Occipital lobe (tissue), 1 donor: ENCODE measurements at regions not wholly inside any gene's neighbourhood (a gene's known extent, or its start where the extent isn't known, plus 50 kb on each side); places are given as distances from the start of the nearest gene placed in this dataset.

Experiments used
- DNase-seq: peaks from one replicate; lab custom pipeline; 2025; lab: John Stamatoyannopoulos, UW

DNA sequence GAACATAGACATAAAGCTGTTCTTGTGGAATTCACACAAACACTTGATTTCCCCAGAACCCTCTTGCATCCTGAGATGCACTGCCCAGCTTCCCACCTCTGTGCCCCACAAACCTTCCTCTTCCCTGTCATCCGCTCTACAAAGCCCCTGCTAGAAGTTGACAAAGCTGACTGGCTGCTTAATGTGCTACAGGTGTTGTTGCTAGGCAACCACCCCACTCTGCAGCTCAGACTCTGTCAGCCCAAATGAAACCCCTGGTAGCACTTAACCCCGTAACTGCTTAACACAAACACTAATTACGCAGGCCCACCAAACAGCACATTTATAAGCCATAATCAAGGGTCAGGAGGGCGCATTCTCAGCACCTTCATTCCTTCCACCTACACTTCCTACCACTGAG, 172.0 kb upstream of the CADM1 start:
- DNase-seq, result no peak

DNA sequence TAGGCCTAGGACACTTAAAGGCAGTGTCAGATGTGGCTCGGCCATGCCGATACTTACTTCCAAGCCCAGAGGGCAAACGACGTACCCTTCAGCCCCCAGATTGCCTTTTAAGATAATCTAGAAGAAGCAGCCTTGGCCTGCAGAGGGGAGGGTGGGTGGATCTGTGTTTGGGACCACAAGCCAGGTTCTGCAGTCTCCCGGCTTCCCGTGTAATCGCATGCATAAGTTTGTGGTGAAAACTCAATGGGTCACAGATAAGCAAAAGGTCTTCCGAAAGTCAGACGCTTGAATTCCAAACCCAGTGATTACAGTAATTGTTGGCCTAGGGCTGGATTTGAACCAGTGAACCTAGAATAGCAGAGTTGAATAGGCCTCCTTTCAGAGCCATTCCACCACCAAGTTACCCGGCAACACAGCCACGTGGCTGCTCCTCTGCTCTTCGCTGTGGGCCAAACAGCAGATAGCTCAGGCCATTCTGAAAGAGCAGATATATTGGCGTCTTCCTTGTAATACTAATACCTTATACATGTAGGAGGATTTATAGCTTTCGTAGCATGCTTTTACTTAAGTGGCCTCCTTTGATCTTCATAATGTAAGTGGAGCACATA, 170.8 kb upstream of the CADM1 start:
- DNase-seq, result no peak

GRCh38 chr11:115674176-115674936, 170.1 kb upstream of the CADM1 start:
- DNase-seq, result no peak

GRCh38 chr11:115673720-115674119, 169.5 kb upstream of the CADM1 start:
- no peak for DNase-seq

DNA sequence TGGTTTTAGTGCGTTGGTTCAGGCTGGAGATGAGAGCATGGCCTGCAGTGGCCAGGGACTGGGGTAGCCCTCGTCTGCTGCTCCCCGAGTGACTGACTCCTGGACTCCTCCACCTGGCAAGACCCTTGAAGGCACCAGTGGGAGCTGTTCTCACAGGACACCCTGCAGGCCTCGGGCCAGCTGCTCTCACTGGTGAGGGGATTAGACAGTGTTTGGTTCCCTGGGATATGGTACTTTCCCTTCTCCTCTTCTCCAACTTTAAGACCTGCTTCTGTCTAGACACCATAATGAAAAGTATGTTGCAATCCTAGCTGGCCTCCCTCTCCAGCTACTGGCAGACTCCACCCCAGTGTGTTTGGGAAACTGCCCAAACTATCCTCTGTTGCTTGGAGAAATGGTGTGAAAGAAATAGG, 168.8 kb upstream of the CADM1 start:
- DNase-seq, result no peak

DNA sequence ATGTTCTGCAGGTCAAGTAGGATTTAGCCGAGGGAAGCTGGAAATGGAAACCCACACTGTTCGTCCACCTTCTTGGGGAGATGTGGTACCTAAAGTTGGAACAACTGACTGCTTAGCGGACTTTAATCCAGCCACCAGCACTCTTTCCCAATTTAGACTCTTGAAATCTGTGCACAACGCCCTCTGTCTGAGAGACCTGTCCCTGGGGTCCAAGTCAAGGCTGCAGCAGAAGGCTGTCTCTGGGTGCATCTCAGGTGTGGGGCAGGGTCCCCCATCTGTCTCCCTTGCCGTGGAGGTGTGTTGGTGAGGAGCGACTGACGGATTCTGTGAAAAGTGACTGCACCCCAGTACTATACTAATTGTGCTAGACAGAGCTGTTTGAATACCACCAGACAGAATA, 168.2 kb upstream of the CADM1 start:
- DNase-seq, result no peak

GRCh38 chr11:115670538-115671205, 166.5 kb upstream of the CADM1 start:
- DNase-seq, result no peak

DNA sequence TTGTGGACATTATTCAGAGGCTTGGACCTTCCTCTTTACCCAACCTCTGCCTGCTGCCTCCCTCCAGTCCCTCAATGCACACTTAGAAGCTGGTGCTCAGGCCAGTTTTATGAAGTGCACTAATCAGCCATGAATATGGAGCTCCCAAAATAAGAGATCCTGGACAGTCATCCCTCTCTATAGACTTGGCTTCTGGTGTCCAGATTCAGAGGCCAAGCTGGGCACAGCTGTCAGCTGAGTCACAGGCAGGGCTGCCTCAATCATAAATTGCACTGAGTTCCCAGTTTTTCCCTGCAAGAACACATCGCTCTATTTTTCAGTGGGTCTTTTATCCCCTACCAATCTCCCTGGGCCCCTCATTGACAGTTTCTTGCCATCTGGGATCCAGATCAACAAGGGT, 161.7 kb upstream of the CADM1 start:
- no peak for DNase-seq

DNA sequence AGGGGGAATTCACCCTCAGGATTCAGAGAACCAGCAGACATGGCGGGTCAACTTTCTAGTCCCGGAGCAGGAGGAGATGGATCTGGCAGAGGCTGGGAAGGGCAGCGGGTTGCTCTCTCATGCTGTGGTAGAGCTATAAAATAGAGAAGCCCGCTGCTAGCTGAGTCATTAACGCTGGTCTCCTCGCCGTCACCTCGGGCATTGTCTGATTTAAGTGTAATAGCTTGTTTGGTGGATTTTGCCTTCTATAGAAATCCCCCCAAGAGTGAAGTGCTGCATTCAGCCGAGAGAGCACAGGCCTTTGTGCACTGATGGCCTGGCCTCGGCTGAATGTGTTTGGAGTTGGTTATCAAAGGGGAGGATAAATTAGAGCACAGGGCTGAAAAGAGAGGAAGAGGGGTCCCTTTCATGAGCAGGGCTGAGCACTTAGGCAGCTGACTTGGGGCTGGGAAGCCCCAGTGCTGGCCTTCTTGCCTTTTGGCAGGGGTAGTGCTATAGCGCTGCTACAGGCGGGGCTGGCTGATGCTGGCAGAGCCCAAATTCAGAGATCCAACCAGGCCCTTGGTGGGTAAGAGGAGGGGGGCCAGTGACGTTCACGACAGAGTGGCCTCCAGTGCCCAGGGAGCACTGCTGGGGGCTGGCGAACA, 161.1 kb upstream of the CADM1 start:
- no peak for DNase-seq

- DNase-seq, result no peak
Measured at GRCh38 chr11:115664313-115664712, 160.1 kb upstream of the CADM1 start.

GRCh38 chr11:115663790-115664189, 159.6 kb upstream of the CADM1 start:
- no peak for DNase-seq

GRCh38 chr11:115660030-115660805, 156.0 kb upstream of the CADM1 start:
- no peak for DNase-seq

DNA sequence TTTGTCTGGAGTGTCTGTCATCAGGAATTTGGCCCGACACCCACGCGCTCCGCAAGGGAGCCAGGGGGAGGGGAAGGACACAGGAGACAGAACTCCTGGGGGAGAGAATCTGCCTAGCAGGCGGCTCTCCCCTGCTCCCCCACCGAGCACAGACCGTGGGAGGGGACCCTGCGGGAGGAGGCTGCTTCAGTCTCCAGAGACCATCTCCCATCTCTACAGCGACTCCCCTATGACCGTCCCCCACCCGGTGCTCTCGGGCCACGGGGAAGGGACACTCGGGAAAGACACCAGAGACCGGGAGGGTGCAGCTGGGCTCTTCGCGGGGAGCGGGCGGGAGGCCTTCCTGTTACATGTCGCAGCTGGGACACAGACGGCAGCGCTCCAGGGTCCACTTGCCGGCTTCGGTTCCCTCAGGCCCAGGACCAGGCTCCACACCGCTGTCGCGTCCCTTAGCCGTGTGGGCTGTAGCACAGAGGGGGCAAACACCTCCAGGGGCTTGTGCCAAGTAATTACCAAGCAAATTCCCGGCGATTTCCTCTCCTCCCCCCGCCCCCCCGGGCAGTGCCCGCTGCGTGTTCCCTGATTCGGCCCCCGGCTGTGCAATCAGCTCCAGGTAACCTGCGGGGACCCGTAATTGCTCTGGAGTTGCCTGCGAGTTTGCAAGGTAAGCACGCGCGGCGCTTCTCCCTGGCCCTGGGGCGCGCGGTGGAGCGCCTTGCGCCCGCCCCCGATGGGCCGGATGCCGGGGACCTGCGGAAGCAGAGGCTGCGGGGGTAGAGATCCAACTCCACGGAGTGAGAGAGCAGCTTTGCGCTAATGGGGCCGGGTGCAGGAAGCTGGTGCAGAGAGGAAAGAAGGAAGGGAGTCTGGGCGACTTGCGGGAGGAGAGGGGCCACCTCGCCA, 155.1 kb upstream of the CADM1 start:
- no peak for DNase-seq

GRCh38 chr11:115657586-115657985, 153.4 kb upstream of the CADM1 start:
- no peak for DNase-seq

DNA sequence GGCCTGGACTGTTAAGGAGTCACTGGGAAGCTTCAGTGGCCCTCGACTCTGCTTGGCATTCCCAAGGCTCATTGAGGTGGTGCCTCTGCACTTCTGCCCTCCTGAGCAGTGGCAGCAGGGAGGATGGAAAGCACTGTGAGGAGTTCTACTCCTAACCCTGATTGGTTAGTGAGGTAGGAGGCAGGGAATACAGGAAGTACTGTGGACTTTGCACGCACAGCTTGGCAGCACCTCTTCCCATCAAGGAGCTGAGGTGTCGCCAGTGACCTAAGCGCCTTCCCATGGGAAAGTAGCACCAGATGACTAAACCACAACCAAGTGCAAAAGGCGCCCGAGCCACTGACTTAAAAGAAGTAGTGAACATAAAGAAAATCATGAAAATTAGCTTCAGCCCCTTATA, 152.5 kb upstream of the CADM1 start:
- DNase-seq, result no peak

- no peak for DNase-seq
Measured at GRCh38 chr11:115656041-115656440, 151.8 kb upstream of the CADM1 start.

- no peak for DNase-seq
Measured at GRCh38 chr11:115654792-115655191, 150.6 kb upstream of the CADM1 start.

GRCh38 chr11:115653926-115654325, 149.7 kb upstream of the CADM1 start:
- DNase-seq, result no peak

DNA sequence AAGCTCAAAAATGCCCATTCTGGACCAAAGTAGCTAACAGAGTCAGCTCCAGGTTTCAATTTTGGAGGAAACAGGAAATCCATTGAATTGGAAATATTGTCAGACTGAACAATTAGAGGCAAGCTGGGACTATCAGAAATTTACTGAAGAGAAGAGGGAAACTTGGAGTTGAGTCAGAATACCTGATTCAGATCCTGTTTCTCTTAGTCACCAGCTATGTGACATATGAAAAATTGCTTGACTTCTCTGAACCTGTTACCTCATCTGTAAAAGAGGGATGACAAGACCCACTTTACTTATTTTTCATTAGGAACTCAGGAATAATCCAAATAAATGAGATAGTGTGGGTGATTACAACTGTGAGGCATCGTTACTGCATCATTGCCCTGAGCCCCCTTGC, 148.9 kb upstream of the CADM1 start:
- no peak for DNase-seq

- DNase-seq, result no peak
Measured at GRCh38 chr11:115652496-115652895, 148.3 kb upstream of the CADM1 start.

DNA sequence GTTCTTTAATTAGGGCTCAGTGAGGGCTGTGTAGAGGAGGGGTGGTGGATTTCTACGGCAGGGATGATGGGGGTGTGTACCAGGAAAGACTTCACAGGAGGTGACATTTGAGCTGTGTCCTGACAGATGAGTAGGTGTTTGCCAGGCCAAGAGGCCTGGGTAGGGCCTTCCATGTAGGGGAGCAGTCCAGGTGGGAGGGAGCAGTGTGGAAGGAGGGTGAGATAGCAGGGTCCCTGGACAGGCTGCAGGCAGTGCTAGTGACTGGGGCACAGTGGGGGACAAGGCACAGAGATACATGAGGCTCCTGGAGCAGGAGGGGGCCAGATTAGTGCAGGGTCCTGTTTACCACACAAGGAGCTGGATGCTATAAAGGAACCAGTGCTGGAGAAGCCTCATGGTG, 147.9 kb upstream of the CADM1 start:
- no peak for DNase-seq
